ENCODE measurements at regions not wholly inside any gene's neighbourhood (a gene's known extent, or its start where the extent isn't known, plus 50 kb on each side); places are given as distances from the start of the nearest gene placed in this dataset.

GRCh38 chr18:78685250-78685979 is 294.2 kb upstream of the SALL3 start:
- intact Hi-C loops (cut with micrococcal nuclease): no loop called here
- Mint-ChIP-seq H3K4me1 (ENCODE audit: insufficient read depth, unreplicated experiment) (no peaks in the 10 kb centered on the region), H3K27ac (ENCODE audit: low read depth, unreplicated experiment) (no peak overlapping the region), H3K4me3 (ENCODE audit: unreplicated experiment) (no peak overlapping the region), H3K36me3 (ENCODE audit: insufficient read depth, unreplicated experiment) (no peaks in the 10 kb centered on the region), H3K9me3 (ENCODE audit: unreplicated experiment) (peaks cover 11% of the 10 kb centered on the region), H3K27me3 (ENCODE audit: insufficient read depth, unreplicated experiment) (no peaks in the 10 kb centered on the region)
- ChIA-PET CTCF (no interaction called here), POLR2A (no interaction called here)
- no TSS peak for BruUV-seq (replicated peaks)
- no peak for TF ChIP-seq CTCF (IDR thresholded peaks at IDR 0.05; ENCODE audit: unreplicated experiment)
- no peak for DNase-seq (ENCODE audit: unreplicated experiment)

GRCh38 chr18:78685980-78686530 is 293.6 kb upstream of the SALL3 start:
- Mint-ChIP-seq H3K27ac (ENCODE audit: low read depth, unreplicated experiment) (no peak overlapping the region), H3K9me3 (ENCODE audit: unreplicated experiment) (peaks cover 6% of the 10 kb centered on the region), H3K4me3 (ENCODE audit: unreplicated experiment) (no peak overlapping the region), H3K27me3 (ENCODE audit: insufficient read depth, unreplicated experiment) (no peaks in the 10 kb centered on the region), H3K36me3 (ENCODE audit: insufficient read depth, unreplicated experiment) (no peaks in the 10 kb centered on the region), H3K4me1 (ENCODE audit: insufficient read depth, unreplicated experiment) (no peaks in the 10 kb centered on the region)
- BruUV-seq (replicated peaks): no TSS peak
- no peak for DNase-seq (ENCODE audit: unreplicated experiment)
- intact Hi-C loops (cut with micrococcal nuclease): no loop called here
- TF ChIP-seq CTCF (IDR thresholded peaks at IDR 0.05; ENCODE audit: unreplicated experiment): no peak
- POLR2A ChIA-PET: no interaction called here
- CTCF ChIA-PET: no interaction called here

- TF ChIP-seq CTCF (IDR thresholded peaks at IDR 0.05; ENCODE audit: unreplicated experiment): no peak
- Mint-ChIP-seq H3K27me3 (ENCODE audit: insufficient read depth, unreplicated experiment) (no peaks in the 10 kb centered on the region), H3K4me3 (ENCODE audit: unreplicated experiment) (no peak overlapping the region), H3K9me3 (ENCODE audit: unreplicated experiment) (peaks cover 4% of the 10 kb centered on the region), H3K36me3 (ENCODE audit: insufficient read depth, unreplicated experiment) (no peaks in the 10 kb centered on the region), H3K27ac (ENCODE audit: low read depth, unreplicated experiment) (no peak overlapping the region), H3K4me1 (ENCODE audit: insufficient read depth, unreplicated experiment) (no peaks in the 10 kb centered on the region)
- POLR2A ChIA-PET: no interaction called here
- no peak for DNase-seq (ENCODE audit: unreplicated experiment)
- no TSS peak for BruUV-seq (replicated peaks)
- intact Hi-C loops (cut with micrococcal nuclease): no loop called here
- CTCF ChIA-PET: no interaction called here
Measured at GRCh38 chr18:78686976-78687685, 292.5 kb upstream of the SALL3 start.

- POLR2A ChIA-PET: no interaction called here
- Mint-ChIP-seq H3K27me3 (ENCODE audit: insufficient read depth, unreplicated experiment) (no peaks in the 10 kb centered on the region), H3K9me3 (ENCODE audit: unreplicated experiment) (peaks cover 4% of the 10 kb centered on the region), H3K27ac (ENCODE audit: low read depth, unreplicated experiment) (no peak overlapping the region), H3K4me3 (ENCODE audit: unreplicated experiment) (no peak overlapping the region), H3K4me1 (ENCODE audit: insufficient read depth, unreplicated experiment) (no peaks in the 10 kb centered on the region), H3K36me3 (ENCODE audit: insufficient read depth, unreplicated experiment) (no peaks in the 10 kb centered on the region)
- DNase-seq (ENCODE audit: unreplicated experiment): no peak
- intact Hi-C loops (cut with micrococcal nuclease): no loop called here
- CTCF ChIA-PET: no interaction called here
- no peak for TF ChIP-seq CTCF (IDR thresholded peaks at IDR 0.05; ENCODE audit: unreplicated experiment)
- no TSS peak for BruUV-seq (replicated peaks)
Measured at GRCh38 chr18:78687736-78688135, 291.9 kb upstream of the SALL3 start.

Measured in MCF 10A (cell line).